GM12878 (cell line): ENCODE measurements at regions not wholly inside any gene's neighbourhood (a gene's known extent, or its start where the extent isn't known, plus 50 kb on each side); places are given as distances from the start of the nearest gene placed in this dataset.

Experiments used
- ATAC-seq: fragments of 200-7000 bp; cut with Tn5 transposase; 3 replicates; pipeline ENCODE4 v1.9.1; 2020; ENCODE audit warnings: mild to moderate bottlenecking, moderate library complexity
- BruUV-seq: library from RNA; stranded (reverse); fragments of 400-500 nt; replicated peaks from 2 replicates; lab custom pipeline; 2021; lab: Mats Ljungman, UMichigan
- CTCF ChIA-PET: fragments of 300-600 bp; sonication (Branson Sonifier 250); formaldehyde crosslinking; extraction: SDS; loops from one replicate; lab custom pipeline; 2021; ENCODE audit warnings: inconsistent platforms; lab: Yijun Ruan, JAX
- POLR2A ChIA-PET: fragments of 350-600 bp; formaldehyde crosslinking; extraction: SDS; loops from one replicate; lab custom pipeline; 2021; ENCODE audit warnings: inconsistent platforms; lab: Charles Lee
- RAD21 ChIA-PET: fragments of 300-600 bp; sonication (Branson Sonifier 250); formaldehyde crosslinking; loops from one replicate; lab custom pipeline; 2023; ENCODE audit warnings: antibody characterized with exemption; ENCODE audit not compliant: unreplicated experiment; lab: Charles Lee
- SMC1A ChIA-PET: fragments of 300-600 bp; sonication (Branson Sonifier 250); formaldehyde crosslinking; loops from one replicate; lab custom pipeline; 2023; ENCODE audit not compliant: unreplicated experiment, uncharacterized antibody; lab: Charles Lee
- DNase-seq: peaks from one replicate; pipeline ENCODE4 v3.0.0-alpha.2; 2011; ENCODE audit warnings: low read depth, low spot score
- FAIRE-seq: peaks from 3 replicates; lab custom pipeline; 2011; peaks lifted over from hg19 to GRCh38; lab: Jason Lieb, UNC
- H2AFZ ChIP-seq: 2 replicates; pipeline ENCODE4 v1.6.0; 2011; ENCODE audit warnings: low read depth, low read length, control low read depth; ENCODE audit not compliant: control insufficient read depth
- H3K27ac ChIP-seq: 2 replicates; pipeline ENCODE4 v1.5.1; 2011; ENCODE audit warnings: control low read depth; ENCODE audit not compliant: control insufficient read depth, insufficient read depth
- H3K27me3 ChIP-seq, 2 experiments: replicated peaks in 1 of 2; 2 replicates each; pipeline versions ENCODE4 v1.6.0 to v1.6.1; 2011; ENCODE audit warnings: low read length in 1 of 2; ENCODE audit not compliant: control insufficient read depth in 2 of 2, insufficient read depth in 2 of 2
- H3K36me3 ChIP-seq, 2 experiments: 2 replicates each; pipeline ENCODE4 v1.5.1; 2011; ENCODE audit warnings: low read length in 1 of 2; ENCODE audit not compliant: control insufficient read depth in 2 of 2, insufficient read depth in 2 of 2
- H3K4me1 ChIP-seq: 2 replicates; pipeline ENCODE4 v1.6.1; 2011; ENCODE audit warnings: mild to moderate bottlenecking, low read length, moderate library complexity, mixed read lengths; ENCODE audit not compliant: control insufficient read depth, insufficient read depth
- H3K4me2 ChIP-seq: 2 replicates; pipeline ENCODE4 v1.6.0; 2011; ENCODE audit warnings: control low read depth; ENCODE audit not compliant: control insufficient read depth, insufficient read depth
- H3K4me3 ChIP-seq: fragments of 200-600 bp; sonication (generic); 2 replicates; pipeline ENCODE4 v1.5.1; 2016
- H3K79me2 ChIP-seq: 2 replicates; pipeline ENCODE4 v1.6.0; 2011; ENCODE audit warnings: low read length; ENCODE audit not compliant: control insufficient read depth, insufficient read depth
- H3K9ac ChIP-seq: 2 replicates; pipeline ENCODE4 v1.8.0; 2011; ENCODE audit warnings: low read length, control low read depth, mixed read lengths; ENCODE audit not compliant: control insufficient read depth, insufficient read depth
- H3K9me3 ChIP-seq: replicated peaks from 3 replicates; pipeline ENCODE4 v1.5.1; 2011; ENCODE audit warnings: mild to moderate bottlenecking, low read length; ENCODE audit not compliant: control insufficient read depth, insufficient read depth
- H4K20me1 ChIP-seq: 2 replicates; pipeline ENCODE4 v1.6.0; 2011; ENCODE audit not compliant: control insufficient read depth, insufficient read depth
- BRCA1 ChIP-seq: IDR thresholded peaks from 2 replicates; pipeline ENCODE4 v1.6.1; 2011; ENCODE audit warnings: low read depth, low read length, improper control_type of control experiment
- HCFC1 ChIP-seq: fragments of 150-350 bp; IDR thresholded peaks from 2 replicates; pipeline ENCODE4 v1.6.1; 2014; ENCODE audit warnings: low read length
- IRF4 ChIP-seq: IDR thresholded peaks from 2 replicates; pipeline ENCODE4 v1.6.1; 2011; ENCODE audit warnings: low read depth, low read length
- JUND ChIP-seq: IDR thresholded peaks from 2 replicates; pipeline ENCODE4 v1.6.1; 2012; ENCODE audit warnings: low read depth, mild to moderate bottlenecking, low read length, improper control_type of control experiment, moderate library complexity
- MEF2B ChIP-seq: fragments of 450-650 bp; IDR thresholded peaks from 2 replicates; pipeline ENCODE4 v1.6.1; 2018; ENCODE audit warnings: mild to moderate bottlenecking, moderate library complexity; ENCODE audit not compliant: partially characterized antibody, poor library complexity, severe bottlenecking
- PML ChIP-seq: IDR thresholded peaks from 2 replicates; pipeline ENCODE4 v1.6.1; 2012; ENCODE audit warnings: low read length, inconsistent platforms
- POLR2AphosphoS2 ChIP-seq: IDR thresholded peaks from 2 replicates; pipeline ENCODE4 v1.6.1; 2011; ENCODE audit warnings: low read depth, mild to moderate bottlenecking, low read length, improper control_type of control experiment, moderate library complexity
- SP1 ChIP-seq: IDR thresholded peaks from one replicate; pipeline ENCODE4 v1.6.1; 2011; ENCODE audit warnings: low read depth, low read length
- SREBF2 ChIP-seq: IDR thresholded peaks from 2 replicates; pipeline ENCODE4 v1.6.1; 2012; ENCODE audit warnings: mild to moderate bottlenecking, low read length
- TARDBP ChIP-seq: IDR thresholded peaks from 2 replicates; pipeline ENCODE4 v1.6.1; 2016; ENCODE audit warnings: borderline replicate concordance
- ZNF217 ChIP-seq: fragments of 450-650 bp; IDR thresholded peaks from 2 replicates; pipeline ENCODE4 v1.6.1; 2017; ENCODE audit warnings: antibody characterized with exemption, mild to moderate bottlenecking
- ZZZ3 ChIP-seq: IDR thresholded peaks from 2 replicates; pipeline ENCODE4 v1.6.1; 2011; ENCODE audit warnings: low read depth; ENCODE audit not compliant: control insufficient read depth, insufficient read length
- whole genome bisulfite sequencing: methylation state at CpG from one replicate; pipeline ENCODE4 v1.1.6; 2016; ENCODE audit warnings: low lambda C conversion rate; ENCODE audit not compliant: insufficient replicate concordance, insufficient coverage; ENCODE audit errors: missing lambda C conversion rate; 5-methylcytosine and 5-hydroxymethylcytosine counted together
- in situ Hi-C: fragments of 300-500 bp; cut with MboI; formaldehyde crosslinking; loops from 9 replicates; pipeline ENCODE4 v1.14.3; 2018; ENCODE audit warnings: mixed read lengths
- intact Hi-C: fragments of 100-400 bp; cut with micrococcal nuclease; formaldehyde crosslinking; loops from one replicate; pipeline ENCODE4 v1.14.2; 2022; ENCODE audit not compliant: unreplicated experiment
- TF ChIP-seq, protein P1 (sequence below): fragments of 450-650 bp; IDR thresholded peaks from 2 replicates; pipeline ENCODE4 v1.6.1; 2016; ENCODE audit warnings: mild to moderate bottlenecking
- TF ChIP-seq, protein P2 (sequence below): IDR thresholded peaks from 2 replicates; pipeline ENCODE4 v1.6.1; 2012; ENCODE audit warnings: low read depth, low read length, improper control_type of control experiment

DNA sequence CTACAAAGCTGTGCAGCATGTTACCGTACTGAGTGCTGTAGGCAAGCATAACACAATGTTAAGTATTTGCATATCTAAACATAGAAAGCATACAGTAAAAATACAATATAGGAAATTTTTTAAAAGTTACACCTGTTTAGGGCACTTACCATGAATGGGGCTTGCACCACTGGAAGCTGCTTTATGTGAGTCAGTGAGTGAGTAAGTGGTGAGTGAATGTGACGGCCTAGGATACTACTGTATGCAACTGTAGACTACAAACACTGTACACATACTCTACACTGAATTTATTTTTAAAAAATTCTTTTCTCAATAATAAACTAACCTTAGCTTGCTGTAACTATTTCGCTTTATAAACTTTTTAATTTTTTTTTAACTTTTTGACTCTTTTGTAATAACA is 82.1 kb upstream of the FSCB start:
- RAD21 ChIA-PET = no interaction called here
- Histone ChIP-seq H3K36me3 (no peaks in the 10 kb centered on the region), H3K27ac (no peak overlapping the region), H3K27me3 (no peaks in the 10 kb centered on the region), H2AFZ (no peak overlapping the region), H3K79me2 (no peaks in the 10 kb centered on the region), H3K9ac (no peak overlapping the region)
- DNase-seq (no peak), ATAC-seq (no peak)
- intact Hi-C loops (no loop called here), in situ Hi-C loops (no loop called here)
- 6% methylated on average over 3 of the region's 3 CpGs for WGBS
- no TSS peak for BruUV-seq
- TF ChIP-seq, protein P1, sequence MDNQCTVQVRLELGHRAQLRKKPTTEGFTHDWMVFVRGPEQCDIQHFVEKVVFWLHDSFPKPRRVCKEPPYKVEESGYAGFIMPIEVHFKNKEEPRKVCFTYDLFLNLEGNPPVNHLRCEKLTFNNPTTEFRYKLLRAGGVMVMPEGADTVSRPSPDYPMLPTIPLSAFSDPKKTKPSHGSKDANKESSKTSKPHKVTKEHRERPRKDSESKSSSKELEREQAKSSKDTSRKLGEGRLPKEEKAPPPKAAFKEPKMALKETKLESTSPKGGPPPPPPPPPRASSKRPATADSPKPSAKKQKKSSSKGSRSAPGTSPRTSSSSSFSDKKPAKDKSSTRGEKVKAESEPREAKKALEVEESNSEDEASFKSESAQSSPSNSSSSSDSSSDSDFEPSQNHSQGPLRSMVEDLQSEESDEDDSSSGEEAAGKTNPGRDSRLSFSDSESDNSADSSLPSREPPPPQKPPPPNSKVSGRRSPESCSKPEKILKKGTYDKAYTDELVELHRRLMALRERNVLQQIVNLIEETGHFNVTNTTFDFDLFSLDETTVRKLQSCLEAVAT = no peak
- no peak for TF ChIP-seq TARDBP
- no peak for TF ChIP-seq SP1
- no peak for TF ChIP-seq BRCA1
- TF ChIP-seq HCFC1 = no peak
- no peak for TF ChIP-seq MEF2B
- TF ChIP-seq ZNF217 = no peak
- no peak for TF ChIP-seq PML
- no peak for TF ChIP-seq IRF4
- no peak for TF ChIP-seq ZZZ3
- TF ChIP-seq POLR2AphosphoS2 = no peak
- TF ChIP-seq, protein P2, sequence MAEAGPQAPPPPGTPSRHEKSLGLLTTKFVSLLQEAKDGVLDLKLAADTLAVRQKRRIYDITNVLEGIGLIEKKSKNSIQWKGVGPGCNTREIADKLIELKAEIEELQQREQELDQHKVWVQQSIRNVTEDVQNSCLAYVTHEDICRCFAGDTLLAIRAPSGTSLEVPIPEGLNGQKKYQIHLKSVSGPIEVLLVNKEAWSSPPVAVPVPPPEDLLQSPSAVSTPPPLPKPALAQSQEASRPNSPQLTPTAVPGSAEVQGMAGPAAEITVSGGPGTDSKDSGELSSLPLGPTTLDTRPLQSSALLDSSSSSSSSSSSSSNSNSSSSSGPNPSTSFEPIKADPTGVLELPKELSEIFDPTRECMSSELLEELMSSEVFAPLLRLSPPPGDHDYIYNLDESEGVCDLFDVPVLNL = no peak
- no peak for TF ChIP-seq SREBF2
- no peak for TF ChIP-seq JUND
- TF ChIP-seq, all 136 proteins: peak for 0
- Histone ChIP-seq H3K4me1 (no peaks in the 10 kb centered on the region), H3K4me2 (no peak overlapping the region), H3K9me3 (no peaks in the 10 kb centered on the region), H4K20me1 (no peaks in the 10 kb centered on the region), H3K4me3 (no peak overlapping the region)
- ChIA-PET CTCF (interaction anchor here (0.6 kb wide), 1 partner anchor 1071 kb away, joined by 3 read pairs; no protein-coding TSS in a partner anchor), POLR2A (no interaction called here), SMC1A (no interaction called here)
- no peak for FAIRE-seq
